GM18868 (cell line): ENCODE measurements at regions not wholly inside any gene's neighbourhood (a gene's known extent, or its start where the extent isn't known, plus 50 kb on each side); places are given as distances from the start of the nearest gene placed in this dataset.

ENCODE experiments used
- ATAC-seq: cut with Tn5 transposase; IDR thresholded peaks from one replicate; pipeline ENCODE4 v1.9.1; 2021; ENCODE audit warnings: mild to moderate bottlenecking, moderate library complexity; ENCODE audit not compliant: unreplicated experiment

DNA sequence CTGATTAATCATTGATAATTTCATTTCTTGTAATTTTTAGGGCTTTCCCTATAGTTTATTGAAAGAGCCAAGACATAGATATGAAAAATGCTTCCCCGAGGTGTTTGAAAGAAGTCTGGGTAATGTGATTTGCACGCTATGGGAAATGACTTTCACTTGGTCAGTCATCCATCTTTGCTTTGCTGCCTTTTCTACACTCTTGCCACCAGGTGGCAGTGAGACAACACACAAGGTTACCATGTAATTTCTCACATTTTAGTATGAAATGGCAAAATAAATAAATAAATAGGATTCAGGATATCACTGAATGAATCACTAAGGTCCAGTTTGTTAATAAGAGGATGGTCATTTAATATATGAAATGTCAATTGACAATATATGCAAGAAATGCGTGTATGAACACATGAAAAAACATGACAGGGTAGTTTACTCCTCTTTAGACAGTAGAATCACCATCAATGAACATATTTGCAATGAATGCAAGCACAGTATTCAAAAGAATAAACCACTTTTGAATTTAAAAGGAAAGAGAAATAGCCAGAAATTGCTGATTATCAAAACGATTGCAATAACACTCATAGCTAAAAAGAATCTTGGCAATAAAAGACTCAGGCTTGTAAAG, 52.2 kb upstream of the KCNH7 start:
- peak; percentile 98 for ATAC-seq

DNA sequence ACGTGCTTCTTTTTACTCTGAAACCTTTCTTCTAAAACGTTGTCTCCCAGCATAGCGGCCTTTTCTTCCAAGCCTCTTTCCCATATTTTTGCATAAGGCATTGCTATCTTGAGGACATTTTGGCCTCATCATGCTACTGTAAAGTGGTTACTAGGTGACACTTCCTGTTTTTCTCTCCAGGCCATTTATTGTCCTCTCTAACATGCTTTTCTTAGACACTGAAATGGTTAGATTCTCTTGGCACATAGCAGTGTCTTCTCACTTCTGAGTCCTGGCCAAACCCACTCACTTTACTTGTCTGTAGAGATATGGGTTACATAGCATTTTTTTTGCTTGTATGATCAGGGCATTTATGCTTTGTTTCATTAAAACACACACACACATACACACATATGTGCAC, 50.1 kb upstream of the KCNH7 start:
- ATAC-seq, result no peak
